ENCODE measurements at regions not wholly inside any gene's neighbourhood (a gene's known extent, or its start where the extent isn't known, plus 50 kb on each side); places are given as distances from the start of the nearest gene placed in this dataset.

DNA sequence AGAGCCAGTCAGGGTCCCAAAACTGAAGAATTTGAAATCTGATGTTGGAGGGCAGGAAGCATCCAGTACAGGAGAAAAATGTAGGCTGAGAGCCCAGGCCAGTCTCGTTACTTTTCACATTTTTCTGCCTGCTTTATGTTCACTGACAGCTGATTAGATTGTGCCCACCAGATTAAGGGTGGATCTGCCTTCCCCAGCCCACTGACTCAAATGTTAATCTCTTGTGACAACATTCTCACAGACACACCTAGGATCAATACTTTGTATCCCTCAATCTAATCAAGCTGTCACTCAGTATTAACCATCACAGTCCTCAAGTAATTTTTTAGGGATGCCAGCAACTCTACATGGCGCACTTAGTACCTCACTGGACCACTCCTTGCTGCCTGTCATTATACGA is 1345.3 kb downstream of the FAM181B start:
- TF ChIP-seq SP1 (IDR thresholded peaks at IDR 0.05), result no peak
- no peak for TF ChIP-seq FOXM1 (IDR thresholded peaks at IDR 0.05; ENCODE audit: borderline replicate concordance)
- no peak for TF ChIP-seq FOXK2 (IDR thresholded peaks at IDR 0.05)
- TF ChIP-seq FOXA1 (IDR thresholded peaks at IDR 0.05), result no peak
- TF ChIP-seq ELF4 (IDR thresholded peaks at IDR 0.05), result no peak
- no peak for TF ChIP-seq ZNF384 (IDR thresholded peaks at IDR 0.05)
